ENCODE measurements at regions not wholly inside any gene's neighbourhood (a gene's known extent, or its start where the extent isn't known, plus 50 kb on each side); places are given as distances from the start of the nearest gene placed in this dataset.

GRCh38 chr5:1707467-1707866 is 92.2 kb downstream of the MRPL36 start:
- no peaks in the 10 kb centered on the region for H3K9me3 Mint-ChIP-seq
- H3K4me1 Mint-ChIP-seq: no peaks in the 10 kb centered on the region
- no peak overlapping the region for H3K27ac Mint-ChIP-seq
- no peaks in the 10 kb centered on the region for H3K36me3 Mint-ChIP-seq
- no peak overlapping the region for H3K4me3 Mint-ChIP-seq
- peaks cover 4 to 18% (median 8%) of the 10 kb centered on the region in 3 donors for H3K27me3 Mint-ChIP-seq (ENCODE audit: low read depth in 3 of 3)
- no peak for DNase-seq

GRCh38 chr5:1706428-1706827 is 93.2 kb downstream of the MRPL36 start:
- H3K36me3 Mint-ChIP-seq: no peaks in the 10 kb centered on the region
- H3K27me3 Mint-ChIP-seq (ENCODE audit: low read depth in 3 of 3): peaks cover 4 to 18% (median 8%) of the 10 kb centered on the region in 3 donors
- H3K27ac Mint-ChIP-seq: no peak overlapping the region

GRCh38 chr5:1706021-1706420 is 93.6 kb downstream of the MRPL36 start:
- DNase-seq: no peak
- Mint-ChIP-seq H3K9me3 (no peaks in the 10 kb centered on the region), H3K27ac (no peak overlapping the region), H3K4me1 (no peaks in the 10 kb centered on the region), H3K36me3 (no peaks in the 10 kb centered on the region), H3K4me3 (no peak overlapping the region), H3K27me3 (ENCODE audit: low read depth in 3 of 3) (peaks cover 4 to 16% (median 8%) of the 10 kb centered on the region in 3 donors)

More at GRCh38 chr5:1706428-1706827, 93.2 kb downstream of the MRPL36 start:
- DNase-seq: no peak
- Mint-ChIP-seq H3K9me3 (no peaks in the 10 kb centered on the region), H3K4me3 (no peak overlapping the region), H3K4me1 (no peaks in the 10 kb centered on the region)

- no peak for DNase-seq
- no peak overlapping the region for H3K27ac Mint-ChIP-seq
- H3K9me3 Mint-ChIP-seq: no peaks in the 10 kb centered on the region
- no peaks in the 10 kb centered on the region for H3K36me3 Mint-ChIP-seq
- H3K4me3 Mint-ChIP-seq: no peak overlapping the region
- peaks cover 4 to 14% (median 9%) of the 10 kb centered on the region in 3 donors for H3K27me3 Mint-ChIP-seq (ENCODE audit: low read depth in 3 of 3)
- no peaks in the 10 kb centered on the region for H3K4me1 Mint-ChIP-seq
These were observed 95.0 kb downstream of the MRPL36 start for GRCh38 chr5:1704676-1705075.

- Mint-ChIP-seq H3K36me3 (no peaks in the 10 kb centered on the region), H3K9me3 (no peaks in the 10 kb centered on the region), H3K4me3 (no peak overlapping the region), H3K27me3 (ENCODE audit: low read depth in 3 of 3) (peaks cover 4 to 11% (median 10%) of the 10 kb centered on the region in 3 donors), H3K27ac (no peak overlapping the region), H3K4me1 (no peaks in the 10 kb centered on the region)
- DNase-seq: no peak
These were observed 95.4 kb downstream of the MRPL36 start for GRCh38 chr5:1704266-1704665.

- no peaks in the 10 kb centered on the region for H3K9me3 Mint-ChIP-seq
- no peak overlapping the region for H3K4me3 Mint-ChIP-seq
- H3K4me1 Mint-ChIP-seq: no peaks in the 10 kb centered on the region
- H3K36me3 Mint-ChIP-seq: no peaks in the 10 kb centered on the region
- no peak for DNase-seq
- peaks cover 2 to 10% (median 8%) of the 10 kb centered on the region in 3 donors for H3K27me3 Mint-ChIP-seq (ENCODE audit: low read depth in 3 of 3)
- H3K27ac Mint-ChIP-seq: no peak overlapping the region
These were observed 96.1 kb downstream of the MRPL36 start for GRCh38 chr5:1703352-1704050.

GRCh38 chr5:1702318-1702717 is 97.3 kb downstream of the MRPL36 start:
- no peaks in the 10 kb centered on the region for H3K9me3 Mint-ChIP-seq
- DNase-seq: no peak
- H3K4me1 Mint-ChIP-seq: no peaks in the 10 kb centered on the region
- no peak overlapping the region for H3K27ac Mint-ChIP-seq
- H3K4me3 Mint-ChIP-seq: no peak overlapping the region
- H3K27me3 Mint-ChIP-seq (ENCODE audit: low read depth in 3 of 3): peaks cover 2 to 12% (median 10%) of the 10 kb centered on the region in 3 donors
- H3K36me3 Mint-ChIP-seq: no peaks in the 10 kb centered on the region

GRCh38 chr5:1701884-1702283 is 97.8 kb downstream of the MRPL36 start:
- H3K27ac Mint-ChIP-seq: no peak overlapping the region
- no peaks in the 10 kb centered on the region for H3K9me3 Mint-ChIP-seq
- no peak for DNase-seq
- H3K4me3 Mint-ChIP-seq: no peak overlapping the region
- no peaks in the 10 kb centered on the region for H3K36me3 Mint-ChIP-seq
- H3K4me1 Mint-ChIP-seq: no peaks in the 10 kb centered on the region
- peaks cover 2 to 12% (median 8%) of the 10 kb centered on the region in 3 donors for H3K27me3 Mint-ChIP-seq (ENCODE audit: low read depth in 3 of 3)

GRCh38 chr5:1701216-1701864 is 98.3 kb downstream of the MRPL36 start:
- Mint-ChIP-seq H3K27ac (no peak overlapping the region), H3K27me3 (ENCODE audit: low read depth in 3 of 3) (peaks cover 2 to 12% (median 8%) of the 10 kb centered on the region in 3 donors), H3K9me3 (no peaks in the 10 kb centered on the region), H3K4me1 (no peaks in the 10 kb centered on the region), H3K36me3 (no peaks in the 10 kb centered on the region), H3K4me3 (no peak overlapping the region)
- no peak for DNase-seq

- DNase-seq: no peak
- H3K4me3 Mint-ChIP-seq: no peak overlapping the region
- H3K36me3 Mint-ChIP-seq: no peaks in the 10 kb centered on the region
- no peaks in the 10 kb centered on the region for H3K4me1 Mint-ChIP-seq
- no peak overlapping the region for H3K27ac Mint-ChIP-seq
- H3K27me3 Mint-ChIP-seq (ENCODE audit: low read depth in 3 of 3): peaks cover 0 to 8% (median 8%) of the 10 kb centered on the region in 3 donors
- H3K9me3 Mint-ChIP-seq: no peaks in the 10 kb centered on the region
These were observed 100.2 kb downstream of the MRPL36 start for GRCh38 chr5:1699394-1699793.

GRCh38 chr5:1698589-1699316 is 100.9 kb downstream of the MRPL36 start:
- H3K4me1 Mint-ChIP-seq: no peaks in the 10 kb centered on the region
- H3K27ac Mint-ChIP-seq: no peak overlapping the region
- no peak for DNase-seq
- H3K4me3 Mint-ChIP-seq: no peak overlapping the region
- peaks cover 0 to 8% (median 8%) of the 10 kb centered on the region in 3 donors for H3K27me3 Mint-ChIP-seq (ENCODE audit: low read depth in 3 of 3)
- H3K9me3 Mint-ChIP-seq: no peaks in the 10 kb centered on the region
- H3K36me3 Mint-ChIP-seq: no peaks in the 10 kb centered on the region

- Mint-ChIP-seq H3K27ac (no peak overlapping the region), H3K9me3 (no peaks in the 10 kb centered on the region), H3K36me3 (no peaks in the 10 kb centered on the region), H3K4me3 (no peak overlapping the region), H3K4me1 (no peaks in the 10 kb centered on the region), H3K27me3 (ENCODE audit: low read depth in 3 of 3) (peaks cover 2 to 12% (median 3%) of the 10 kb centered on the region in 3 donors)
- no peak for DNase-seq
These were observed 107.3 kb downstream of the MRPL36 start for GRCh38 chr5:1692381-1692780.

- Mint-ChIP-seq H3K4me1 (no peaks in the 10 kb centered on the region), H3K4me3 (no peak overlapping the region), H3K27ac (no peak overlapping the region), H3K36me3 (no peaks in the 10 kb centered on the region), H3K9me3 (no peaks in the 10 kb centered on the region), H3K27me3 (ENCODE audit: low read depth in 3 of 3) (peaks cover 2 to 5% (median 3%) of the 10 kb centered on the region in 3 donors)
- DNase-seq: no peak
These were observed 112.2 kb downstream of the MRPL36 start for GRCh38 chr5:1687301-1687970.
